D721Med (cell line): ENCODE measurements at regions not wholly inside any gene's neighbourhood (a gene's known extent, or its start where the extent isn't known, plus 50 kb on each side); places are given as distances from the start of the nearest gene placed in this dataset.
"Not testable (repeated sequence)": the region's sequence is repeated elsewhere in the genome, so short reads cannot be mapped to it uniquely, and the experiment has no call there.

Experiments used
- DNase-seq: peaks from one replicate; pipeline ENCODE4 v3.0.0; 2011; ENCODE audit warnings: low spot score; ENCODE audit not compliant: insufficient read length
- FAIRE-seq: peaks from 2 replicates; lab custom pipeline; 2011; peaks lifted over from hg19 to GRCh38; lab: Jason Lieb, UNC
- CTCF ChIP-seq: IDR thresholded peaks from 2 replicates; pipeline ENCODE4 v1.5.1; 2012; ENCODE audit warnings: mild to moderate bottlenecking, control low read depth; ENCODE audit not compliant: insufficient read depth; ENCODE audit errors: missing control alignments

- DNase-seq (no peak), FAIRE-seq (no peak)
- TF ChIP-seq CTCF = no peak
Measured at GRCh38 chr1:67540025-67540732, 110.0 kb upstream of the SERBP1 start.

- FAIRE-seq (no peak), DNase-seq (no peak)
- no peak for TF ChIP-seq CTCF
Measured at GRCh38 chr1:67540733-67541125, 110.5 kb upstream of the SERBP1 start.

GRCh38 chr1:67542747-67543146 lies 112.5 kb upstream of the SERBP1 start:
- no peak for TF ChIP-seq CTCF

GRCh38 chr1:67544921-67545320 lies 114.7 kb upstream of the SERBP1 start:
- no peak for TF ChIP-seq CTCF
- FAIRE-seq (no peak), DNase-seq (no peak)

More at GRCh38 chr1:67542747-67543146, 112.5 kb upstream of the SERBP1 start:
- DNase-seq = no peak
- FAIRE-seq = no peak

- FAIRE-seq (no peak), DNase-seq (no peak)
- TF ChIP-seq CTCF = no peak
Measured at GRCh38 chr1:67545364-67545763, 115.2 kb upstream of the SERBP1 start.

GRCh38 chr1:67551375-67551774 lies 121.2 kb upstream of the SERBP1 start:
- no peak for TF ChIP-seq CTCF
- no peak for DNase-seq
- no peak for FAIRE-seq

- DNase-seq (no peak), FAIRE-seq (no peak)
- TF ChIP-seq CTCF = no peak
Measured at GRCh38 chr1:67552336-67552759, 122.1 kb upstream of the SERBP1 start.

- FAIRE-seq, DNase-seq: not testable (repeated sequence)
Measured at GRCh38 chr1:67554204-67554603, 124.0 kb upstream of the SERBP1 start.
